ENCODE measurements at regions not wholly inside any gene's neighbourhood (a gene's known extent, or its start where the extent isn't known, plus 50 kb on each side); places are given as distances from the start of the nearest gene placed in this dataset.

GRCh38 chr17:72510351-72511016 lies 389.7 kb downstream of the SOX9 start:
- H3K27ac ChIP-seq = peak overlapping the region in 1 of 4 donors; percentile 22
- H3K36me3 ChIP-seq = no peaks in the 10 kb centered on the region

GRCh38 chr17:72511242-72511641 lies 390.4 kb downstream of the SOX9 start:
- H3K27ac ChIP-seq = peak overlapping the region in 1 of 4 donors; percentile 60
- H3K27me3 ChIP-seq = no peaks in the 10 kb centered on the region
- TF ChIP-seq POLR2A (IDR thresholded peaks at IDR 0.05) (no peak), CTCF (IDR thresholded peaks at IDR 0.05) (no peak)
- no peaks in the 10 kb centered on the region for H3K36me3 ChIP-seq
- no peaks in the 10 kb centered on the region for H3K9me3 ChIP-seq
- DNase-seq = no peak
- H3K4me3 ChIP-seq = no peak overlapping the region
- no peaks in the 10 kb centered on the region for H3K4me1 ChIP-seq

More at GRCh38 chr17:72510351-72511016, 389.7 kb downstream of the SOX9 start:
- Histone ChIP-seq H3K4me3 (no peak overlapping the region), H3K27me3 (no peaks in the 10 kb centered on the region), H3K4me1 (no peaks in the 10 kb centered on the region), H3K9me3 (no peaks in the 10 kb centered on the region)
- TF ChIP-seq CTCF (IDR thresholded peaks at IDR 0.05) (no peak), POLR2A (IDR thresholded peaks at IDR 0.05) (no peak)
- DNase-seq = no peak

GRCh38 chr17:72511874-72512273 lies 391.1 kb downstream of the SOX9 start:
- H3K27me3 ChIP-seq = no peaks in the 10 kb centered on the region
- no peaks in the 10 kb centered on the region for H3K4me1 ChIP-seq
- H3K36me3 ChIP-seq = no peaks in the 10 kb centered on the region
- peak in 1 of 3 donors; percentile 65 for DNase-seq
- H3K27ac ChIP-seq = peak overlapping the region in 1 of 4 donors; percentile 60
- no peaks in the 10 kb centered on the region for H3K9me3 ChIP-seq
- TF ChIP-seq POLR2A (IDR thresholded peaks at IDR 0.05) (no peak), CTCF (IDR thresholded peaks at IDR 0.05) (no peak)
- H3K4me3 ChIP-seq = no peak overlapping the region

- Histone ChIP-seq H3K4me3 (no peak overlapping the region), H3K4me1 (no peaks in the 10 kb centered on the region), H3K9me3 (no peaks in the 10 kb centered on the region), H3K27me3 (no peaks in the 10 kb centered on the region), H3K27ac (no peak overlapping the region), H3K36me3 (no peaks in the 10 kb centered on the region)
- TF ChIP-seq CTCF (IDR thresholded peaks at IDR 0.05) = no peak
- no peak for TF ChIP-seq POLR2A (IDR thresholded peaks at IDR 0.05)
- no peak for DNase-seq
These were observed 392.1 kb downstream of the SOX9 start for GRCh38 chr17:72512649-72513556.

GRCh38 chr17:72514321-72514861 lies 393.6 kb downstream of the SOX9 start:
- Histone ChIP-seq H3K4me1 (peaks cover 0 to 2% (median 0%) of the 10 kb centered on the region in 4 donors), H3K9me3 (no peaks in the 10 kb centered on the region), H3K4me3 (no peak overlapping the region), H3K36me3 (no peaks in the 10 kb centered on the region), H3K27ac (no peak overlapping the region), H3K27me3 (no peaks in the 10 kb centered on the region)
- DNase-seq = no peak
- no peak for TF ChIP-seq CTCF (IDR thresholded peaks at IDR 0.05)
- no peak for TF ChIP-seq POLR2A (IDR thresholded peaks at IDR 0.05)

All from Peyer's patch (tissue), 4 donors.